Parathyroid adenoma (tissue), 2 donors: ENCODE measurements at regions not wholly inside any gene's neighbourhood (a gene's known extent, or its start where the extent isn't known, plus 50 kb on each side); places are given as distances from the start of the nearest gene placed in this dataset.

Experiments
- H2AFZ ChIP-seq: fragments of 300-600 bp; sonication (generic); one replicate; pipeline ENCODE4 v1.7.0; 2017; ENCODE audit warnings: antibody characterized with exemption, mild to moderate bottlenecking
- H3K27ac ChIP-seq: fragments of 300-600 bp; sonication (generic); one replicate; pipeline ENCODE4 v1.7.0; 2017
- H3K27me3 ChIP-seq: fragments of 300-600 bp; sonication (generic); one replicate; pipeline ENCODE4 v1.7.0; 2017; ENCODE audit warnings: low read length; ENCODE audit not compliant: control insufficient read depth, insufficient read depth
- H3K36me3 ChIP-seq: fragments of 300-600 bp; sonication (generic); one replicate; pipeline ENCODE4 v1.7.0; 2017; ENCODE audit warnings: low read length; ENCODE audit not compliant: control insufficient read depth, insufficient read depth
- H3K4me1 ChIP-seq: fragments of 300-600 bp; sonication (generic); one replicate; pipeline ENCODE4 v1.7.0; 2017; ENCODE audit warnings: control low read depth
- H3K4me2 ChIP-seq: fragments of 300-600 bp; sonication (generic); one replicate; pipeline ENCODE4 v1.7.0; 2017; ENCODE audit warnings: low read length
- H3K4me3 ChIP-seq: fragments of 300-600 bp; sonication (generic); one replicate; pipeline ENCODE4 v1.7.0; 2017; ENCODE audit warnings: low read depth, low read length
- H3K79me2 ChIP-seq: fragments of 300-600 bp; sonication (generic); one replicate; pipeline ENCODE4 v1.7.0; 2017; ENCODE audit warnings: control low read depth
- H3K9ac ChIP-seq: fragments of 300-600 bp; sonication (generic); one replicate; pipeline ENCODE4 v1.7.0; 2017; ENCODE audit warnings: mild to moderate bottlenecking
- H3K9me3 ChIP-seq: fragments of 300-600 bp; sonication (generic); one replicate; pipeline ENCODE4 v1.7.0; 2017; ENCODE audit warnings: low read length; ENCODE audit not compliant: control insufficient read depth
- TF ChIP-seq, protein P1 (sequence below): fragments of 300-600 bp; sonication (generic); IDR thresholded peaks from one replicate; pipeline ENCODE4 v1.7.0; 2017; ENCODE audit warnings: antibody characterized with exemption, mild to moderate bottlenecking
- donor health status: primary hyperparathyroidism.

DNA sequence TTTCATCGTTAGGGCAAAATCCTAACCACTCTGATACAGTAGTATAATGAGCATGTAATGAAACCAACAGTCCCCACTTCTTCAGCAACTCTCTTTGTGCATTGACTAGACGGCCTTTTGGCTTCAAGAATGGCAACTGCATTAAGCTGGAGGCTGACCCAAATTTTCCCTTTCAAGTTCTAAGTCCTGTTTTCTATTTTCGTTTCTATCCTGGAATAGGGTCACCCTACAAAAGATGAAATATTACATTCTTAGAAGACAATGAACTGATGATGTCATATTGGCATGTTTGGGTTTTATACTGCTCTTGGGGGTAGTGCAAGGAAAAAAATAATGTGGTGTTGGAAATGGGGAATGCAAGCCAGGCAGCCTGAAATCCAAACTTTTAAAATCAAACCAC, 254.4 kb downstream of the ETAA1 start:
- Histone ChIP-seq H3K79me2 (no peaks in the 10 kb centered on the region), H3K27me3 (no peaks in the 10 kb centered on the region), H2AFZ (no peak overlapping the region), H3K9me3 (no peaks in the 10 kb centered on the region), H3K9ac (no peak overlapping the region), H3K36me3 (no peaks in the 10 kb centered on the region), H3K27ac (no peak overlapping the region), H3K4me1 (no peaks in the 10 kb centered on the region), H3K4me3 (no peak overlapping the region), H3K4me2 (no peak overlapping the region)
- TF ChIP-seq, protein P1, sequence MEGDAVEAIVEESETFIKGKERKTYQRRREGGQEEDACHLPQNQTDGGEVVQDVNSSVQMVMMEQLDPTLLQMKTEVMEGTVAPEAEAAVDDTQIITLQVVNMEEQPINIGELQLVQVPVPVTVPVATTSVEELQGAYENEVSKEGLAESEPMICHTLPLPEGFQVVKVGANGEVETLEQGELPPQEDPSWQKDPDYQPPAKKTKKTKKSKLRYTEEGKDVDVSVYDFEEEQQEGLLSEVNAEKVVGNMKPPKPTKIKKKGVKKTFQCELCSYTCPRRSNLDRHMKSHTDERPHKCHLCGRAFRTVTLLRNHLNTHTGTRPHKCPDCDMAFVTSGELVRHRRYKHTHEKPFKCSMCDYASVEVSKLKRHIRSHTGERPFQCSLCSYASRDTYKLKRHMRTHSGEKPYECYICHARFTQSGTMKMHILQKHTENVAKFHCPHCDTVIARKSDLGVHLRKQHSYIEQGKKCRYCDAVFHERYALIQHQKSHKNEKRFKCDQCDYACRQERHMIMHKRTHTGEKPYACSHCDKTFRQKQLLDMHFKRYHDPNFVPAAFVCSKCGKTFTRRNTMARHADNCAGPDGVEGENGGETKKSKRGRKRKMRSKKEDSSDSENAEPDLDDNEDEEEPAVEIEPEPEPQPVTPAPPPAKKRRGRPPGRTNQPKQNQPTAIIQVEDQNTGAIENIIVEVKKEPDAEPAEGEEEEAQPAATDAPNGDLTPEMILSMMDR = no peak

DNA sequence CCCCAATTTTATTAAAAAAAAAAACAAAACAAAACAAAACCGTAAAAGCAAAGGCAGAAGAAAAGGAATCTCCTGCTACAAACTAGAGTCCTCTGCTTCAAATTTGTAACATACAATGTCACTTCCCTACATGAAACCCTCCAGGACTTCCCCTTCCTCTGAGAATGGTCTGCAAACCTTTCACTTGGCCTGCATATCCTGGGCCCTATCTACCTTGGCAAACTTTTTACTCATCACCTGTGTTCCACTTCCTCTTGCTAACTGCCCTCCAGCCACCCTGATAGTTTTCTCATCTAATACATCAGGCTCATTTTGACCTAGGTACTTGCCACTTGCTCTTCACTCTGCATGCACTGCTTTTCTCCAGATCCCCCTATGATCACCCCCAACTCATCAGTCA, 255.5 kb downstream of the ETAA1 start:
- Histone ChIP-seq H3K36me3 (no peaks in the 10 kb centered on the region), H3K4me3 (no peak overlapping the region), H3K27ac (no peak overlapping the region), H3K79me2 (no peaks in the 10 kb centered on the region), H3K4me2 (no peak overlapping the region), H3K4me1 (no peaks in the 10 kb centered on the region), H3K9me3 (no peaks in the 10 kb centered on the region), H3K27me3 (no peaks in the 10 kb centered on the region), H2AFZ (no peak overlapping the region), H3K9ac (no peak overlapping the region)
- TF ChIP-seq, protein P1 = no peak

DNA sequence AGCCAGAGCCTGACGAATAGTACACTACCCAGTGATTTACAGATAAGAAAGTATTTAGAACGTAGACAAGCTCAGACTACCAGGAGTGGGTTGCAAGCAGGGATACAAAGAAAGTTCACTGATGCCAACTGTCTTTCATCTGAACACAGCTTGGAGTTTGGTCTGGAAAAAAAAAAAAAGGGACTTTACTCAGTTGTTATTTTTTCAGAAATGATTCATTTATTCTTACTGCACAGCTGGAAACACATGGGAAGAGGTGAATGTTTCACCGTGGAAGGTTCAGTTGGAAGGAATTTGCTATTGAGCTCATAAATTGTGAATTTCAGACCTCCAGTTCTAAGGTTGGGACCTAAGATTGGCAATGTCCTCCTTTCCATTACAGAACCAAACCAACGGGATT, 259.7 kb downstream of the ETAA1 start:
- Histone ChIP-seq H3K79me2 (no peaks in the 10 kb centered on the region), H2AFZ (no peak overlapping the region), H3K36me3 (no peaks in the 10 kb centered on the region), H3K9me3 (no peaks in the 10 kb centered on the region), H3K4me1 (no peaks in the 10 kb centered on the region), H3K9ac (no peak overlapping the region), H3K27ac (no peak overlapping the region), H3K4me2 (no peak overlapping the region), H3K4me3 (no peak overlapping the region), H3K27me3 (no peaks in the 10 kb centered on the region)
- TF ChIP-seq, protein P1 = no peak

DNA sequence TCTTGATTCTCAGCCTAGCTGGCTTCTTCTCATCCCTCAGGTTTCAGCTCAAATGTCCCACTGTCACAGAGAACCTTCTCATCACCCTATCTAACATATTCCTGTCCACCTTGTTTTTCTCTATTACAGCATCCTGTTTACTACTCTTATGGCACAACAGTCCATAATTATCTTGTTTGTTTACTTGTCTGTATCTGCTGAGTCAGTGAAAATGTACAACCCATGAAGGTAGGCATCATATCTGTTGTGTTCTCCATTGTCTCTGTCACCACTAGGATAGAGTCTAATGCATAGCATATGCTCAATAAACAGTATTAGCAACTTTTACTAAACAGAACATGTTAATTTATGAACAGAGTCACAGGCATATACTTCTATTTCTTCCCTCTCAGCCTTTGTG, 261.7 kb downstream of the ETAA1 start:
- no peaks in the 10 kb centered on the region for H3K36me3 ChIP-seq
- H3K4me3 ChIP-seq = no peak overlapping the region
- no peaks in the 10 kb centered on the region for H3K4me1 ChIP-seq
- no peaks in the 10 kb centered on the region for H3K27me3 ChIP-seq
- no peaks in the 10 kb centered on the region for H3K79me2 ChIP-seq
- H2AFZ ChIP-seq = no peak overlapping the region
- H3K9ac ChIP-seq = no peak overlapping the region
- no peak overlapping the region for H3K4me2 ChIP-seq
- TF ChIP-seq, protein P1 = no peak
- no peak overlapping the region for H3K27ac ChIP-seq
- no peaks in the 10 kb centered on the region for H3K9me3 ChIP-seq

DNA sequence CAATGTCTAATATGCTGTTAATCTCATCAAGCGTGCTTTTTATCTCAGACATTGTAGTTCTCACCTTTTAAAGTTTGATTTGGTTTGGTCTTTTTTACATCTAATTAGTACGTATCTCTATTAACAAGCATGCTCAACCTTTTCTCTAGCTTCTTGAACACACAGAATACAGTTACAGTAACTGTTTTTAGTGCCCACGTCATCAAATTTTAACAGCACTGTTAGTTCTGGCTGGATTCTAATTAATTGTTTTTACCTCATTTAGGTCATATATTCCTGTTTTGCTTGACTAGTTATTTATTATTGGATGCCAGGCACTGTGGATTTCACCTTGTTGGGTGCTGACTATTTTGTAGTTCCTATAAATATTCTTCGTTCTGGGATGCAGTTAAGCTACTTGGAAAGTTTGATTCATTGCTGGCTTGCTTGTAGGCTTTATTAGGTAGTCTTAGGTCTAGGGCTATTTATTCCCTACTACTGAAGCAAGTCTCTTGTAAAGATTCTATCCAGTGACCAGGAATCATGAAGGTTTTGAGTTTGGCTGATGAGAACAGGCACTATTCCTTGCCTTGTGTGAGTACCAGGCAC, 263.0 kb downstream of the ETAA1 start:
- Histone ChIP-seq H3K4me3 (no peak overlapping the region), H3K27ac (no peak overlapping the region), H3K79me2 (no peaks in the 10 kb centered on the region), H3K36me3 (no peaks in the 10 kb centered on the region), H3K4me1 (no peaks in the 10 kb centered on the region), H2AFZ (no peak overlapping the region), H3K4me2 (no peak overlapping the region), H3K9ac (no peak overlapping the region), H3K27me3 (no peaks in the 10 kb centered on the region), H3K9me3 (no peaks in the 10 kb centered on the region)
- TF ChIP-seq, protein P1 = no peak
